NCI-H69 (cell line): ENCODE measurements at regions not wholly inside any gene's neighbourhood (a gene's known extent, or its start where the extent isn't known, plus 50 kb on each side); places are given as distances from the start of the nearest gene placed in this dataset.

Experiments used
- DNase-seq: peaks from one replicate; lab custom pipeline; 2025; lab: John Stamatoyannopoulos, UW

- DNase-seq = peak; percentile 64
These were observed 104.5 kb upstream of the MED13L start for GRCh38 chr12:116381744-116382685.

- DNase-seq = peak; percentile 25
These were observed 105.4 kb upstream of the MED13L start for GRCh38 chr12:116382686-116383530.

GRCh38 chr12:116384175-116384574 is 106.7 kb upstream of the MED13L start:
- no peak for DNase-seq

- DNase-seq = no peak
These were observed 107.4 kb upstream of the MED13L start for GRCh38 chr12:116384691-116385485.

- no peak for DNase-seq
These were observed 108.2 kb upstream of the MED13L start for GRCh38 chr12:116385486-116386217.

GRCh38 chr12:116389326-116389725 is 111.8 kb upstream of the MED13L start:
- DNase-seq = no peak

GRCh38 chr12:116389990-116390389 is 112.5 kb upstream of the MED13L start:
- DNase-seq = no peak

GRCh38 chr12:116390401-116391335 is 113.2 kb upstream of the MED13L start:
- no peak for DNase-seq

GRCh38 chr12:116391501-116391900 is 114.0 kb upstream of the MED13L start:
- no peak for DNase-seq

- DNase-seq = no peak
These were observed 114.6 kb upstream of the MED13L start for GRCh38 chr12:116392061-116392460.

- no peak for DNase-seq
These were observed 115.8 kb upstream of the MED13L start for GRCh38 chr12:116393255-116393654.

GRCh38 chr12:116393859-116394650 is 116.6 kb upstream of the MED13L start:
- DNase-seq = no peak

- DNase-seq = no peak
These were observed 117.9 kb upstream of the MED13L start for GRCh38 chr12:116395396-116395795.

- DNase-seq = no peak
These were observed 119.7 kb upstream of the MED13L start for GRCh38 chr12:116397148-116397547.

- DNase-seq = no peak
These were observed 120.7 kb upstream of the MED13L start for GRCh38 chr12:116398193-116398592.

GRCh38 chr12:116399055-116399454 is 121.6 kb upstream of the MED13L start:
- DNase-seq = no peak

- no peak for DNase-seq
These were observed 123.3 kb upstream of the MED13L start for GRCh38 chr12:116400636-116401372.

- no peak for DNase-seq
These were observed 124.1 kb upstream of the MED13L start for GRCh38 chr12:116401565-116401964.
